Ectodermal cell (in vitro differentiated cells): ENCODE measurements at regions not wholly inside any gene's neighbourhood (a gene's known extent, or its start where the extent isn't known, plus 50 kb on each side); places are given as distances from the start of the nearest gene placed in this dataset.
"Not testable (repeated sequence)": the region's sequence is repeated elsewhere in the genome, so short reads cannot be mapped to it uniquely, and the experiment has no call there.

Source experiments
- H3K27ac ChIP-seq: 2 replicates; pipeline ENCODE4 v1.7.0; 2013; ENCODE audit warnings: mild to moderate bottlenecking, low read depth, low read length; ENCODE audit not compliant: insufficient read depth, poor library complexity, severe bottlenecking
- H3K27me3 ChIP-seq: 2 replicates; pipeline ENCODE4 v1.7.0; 2013; ENCODE audit warnings: mild to moderate bottlenecking, low read length; ENCODE audit not compliant: insufficient read depth, control insufficient read depth, poor library complexity, severe bottlenecking
- H3K36me3 ChIP-seq: one replicate; pipeline ENCODE4 v1.7.0; 2013; ENCODE audit warnings: low read length; ENCODE audit not compliant: control insufficient read depth, insufficient read depth
- H3K4me1 ChIP-seq: one replicate; pipeline ENCODE4 v1.7.0; 2013; ENCODE audit warnings: low read length; ENCODE audit not compliant: control insufficient read depth, insufficient read depth
- H3K4me3 ChIP-seq: 2 replicates; pipeline ENCODE4 v1.7.0; 2013; ENCODE audit warnings: low read depth, low read length, control low read depth; ENCODE audit not compliant: insufficient read depth
- H3K9me3 ChIP-seq: 2 replicates; pipeline ENCODE4 v1.7.0; 2013; ENCODE audit warnings: mild to moderate bottlenecking, low read length, moderate library complexity; ENCODE audit not compliant: control insufficient read depth
- WGBS, 2 experiments: methylation state at CpG; one replicate each; pipeline ENCODE4 v1.1.7; 2013; ENCODE audit warnings: missing lambda C conversion rate in 2 of 2; 5-methylcytosine and 5-hydroxymethylcytosine counted together

GRCh38 chr12:3389986-3390385, 101.0 kb upstream of the PRMT8 start:
- Histone ChIP-seq H3K4me1 (no peaks in the 10 kb centered on the region), H3K4me3 (no peak overlapping the region), H3K27me3 (no peaks in the 10 kb centered on the region), H3K36me3 (no peaks in the 10 kb centered on the region), H3K9me3 (no peaks in the 10 kb centered on the region), H3K27ac (no peak overlapping the region)
- WGBS, 2 experiments: 91 to 93% methylated on average over 4 of the region's 4 CpGs

- H3K27me3 ChIP-seq, H3K9me3 ChIP-seq, H3K27ac ChIP-seq, H3K4me1 ChIP-seq, H3K36me3 ChIP-seq, H3K4me3 ChIP-seq: not testable (repeated sequence)
- WGBS, 2 experiments: 13 to 17% methylated on average over 16 of the region's 16 CpGs
Measured at GRCh38 chr12:3397596-3397995, 93.4 kb upstream of the PRMT8 start.

GRCh38 chr12:3398196-3398789, 92.7 kb upstream of the PRMT8 start:
- Histone ChIP-seq H3K36me3 (no peaks in the 10 kb centered on the region), H3K4me3 (no peak overlapping the region), H3K27me3 (no peaks in the 10 kb centered on the region), H3K9me3 (peaks cover 2% of the 10 kb centered on the region), H3K4me1 (no peaks in the 10 kb centered on the region), H3K27ac (no peak overlapping the region)
- WGBS, 2 experiments: 87 to 91% methylated on average over 6 of the region's 6 CpGs

GRCh38 chr12:3405821-3406220, 85.2 kb upstream of the PRMT8 start:
- Histone ChIP-seq H3K4me1 (no peaks in the 10 kb centered on the region), H3K9me3 (peaks cover 10% of the 10 kb centered on the region), H3K27me3 (no peaks in the 10 kb centered on the region), H3K27ac (no peak overlapping the region), H3K36me3 (no peaks in the 10 kb centered on the region), H3K4me3 (no peak overlapping the region)
- WGBS, 2 experiments: 71 to 88% methylated on average over 1 of the region's 1 CpG

- no peaks in the 10 kb centered on the region for H3K27me3 ChIP-seq
- no peaks in the 10 kb centered on the region for H3K4me1 ChIP-seq
- no peaks in the 10 kb centered on the region for H3K36me3 ChIP-seq
- no peak overlapping the region for H3K27ac ChIP-seq
- peaks cover 10% of the 10 kb centered on the region for H3K9me3 ChIP-seq
- H3K4me3 ChIP-seq: no peak overlapping the region
- 85 to 89% methylated on average over 1 of the region's 1 CpG for WGBS, 2 experiments
Measured at GRCh38 chr12:3407723-3408122, 83.3 kb upstream of the PRMT8 start.

- no peak overlapping the region for H3K4me3 ChIP-seq
- no peak overlapping the region for H3K27ac ChIP-seq
- H3K9me3 ChIP-seq: peaks cover 10% of the 10 kb centered on the region
- H3K36me3 ChIP-seq: no peaks in the 10 kb centered on the region
- H3K4me1 ChIP-seq: no peaks in the 10 kb centered on the region
- no peaks in the 10 kb centered on the region for H3K27me3 ChIP-seq
- WGBS, 2 experiments: 91 to 94% methylated on average over 2 of the region's 2 CpGs
Measured at GRCh38 chr12:3409662-3410061, 81.3 kb upstream of the PRMT8 start.

- H3K27me3 ChIP-seq: no peaks in the 10 kb centered on the region
Measured at GRCh38 chr12:3416159-3416558, 74.8 kb upstream of the PRMT8 start.

GRCh38 chr12:3416670-3417069, 74.3 kb upstream of the PRMT8 start:
- Histone ChIP-seq H3K4me1 (no peaks in the 10 kb centered on the region), H3K4me3 (no peak overlapping the region), H3K27me3 (no peaks in the 10 kb centered on the region), H3K27ac (no peak overlapping the region), H3K36me3 (no peaks in the 10 kb centered on the region), H3K9me3 (no peaks in the 10 kb centered on the region)
- WGBS, 2 experiments: 94 to 97% methylated on average over 1 of the region's 1 CpG

More at GRCh38 chr12:3416159-3416558, 74.8 kb upstream of the PRMT8 start:
- Histone ChIP-seq H3K4me1 (no peaks in the 10 kb centered on the region), H3K27ac (no peak overlapping the region), H3K4me3 (no peak overlapping the region), H3K9me3 (no peaks in the 10 kb centered on the region), H3K36me3 (no peaks in the 10 kb centered on the region)
- 85 to 98% methylated on average over 1 of the region's 1 CpG for WGBS, 2 experiments

GRCh38 chr12:3417113-3417512, 73.9 kb upstream of the PRMT8 start:
- H3K36me3 ChIP-seq: no peaks in the 10 kb centered on the region
- no peaks in the 10 kb centered on the region for H3K4me1 ChIP-seq
- H3K9me3 ChIP-seq: no peaks in the 10 kb centered on the region
- H3K4me3 ChIP-seq: no peak overlapping the region
- no peaks in the 10 kb centered on the region for H3K27me3 ChIP-seq
- WGBS, 2 experiments: 91 to 92% methylated on average over 3 of the region's 3 CpGs
- H3K27ac ChIP-seq: no peak overlapping the region

GRCh38 chr12:3417937-3418462, 73.0 kb upstream of the PRMT8 start:
- 92 to 93% methylated on average over 3 of the region's 3 CpGs for WGBS, 2 experiments
- H3K27me3 ChIP-seq: no peaks in the 10 kb centered on the region
- no peak overlapping the region for H3K4me3 ChIP-seq
- H3K36me3 ChIP-seq: no peaks in the 10 kb centered on the region
- no peaks in the 10 kb centered on the region for H3K9me3 ChIP-seq
- H3K27ac ChIP-seq: no peak overlapping the region
- no peaks in the 10 kb centered on the region for H3K4me1 ChIP-seq
